ENCODE measurements at regions not wholly inside any gene's neighbourhood (a gene's known extent, or its start where the extent isn't known, plus 50 kb on each side); places are given as distances from the start of the nearest gene placed in this dataset.

DNA sequence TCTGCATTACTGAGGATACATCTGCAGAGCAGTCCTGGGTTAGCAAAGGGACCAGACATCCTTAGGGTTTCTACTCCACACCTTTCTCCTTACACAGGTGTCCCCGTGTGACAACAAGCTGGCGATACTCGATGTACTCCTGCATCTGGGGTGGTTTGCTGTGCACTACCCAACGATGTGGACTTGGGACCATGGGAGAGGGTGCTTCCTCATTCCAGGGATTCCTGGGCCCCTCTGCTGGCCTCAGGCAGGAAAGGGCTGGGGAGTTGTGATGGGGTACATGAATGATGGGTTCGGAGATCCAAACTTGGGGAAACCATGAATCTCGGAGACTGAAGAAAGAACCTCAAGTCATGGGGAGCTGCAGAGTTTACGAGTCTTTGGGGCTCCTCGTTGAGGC lies 179.6 kb upstream of the GALNT17 start:
- TF ChIP-seq EZH2 (IDR thresholded peaks at IDR 0.05) (no peak), POLR2AphosphoS5 (IDR thresholded peaks at IDR 0.05; ENCODE audit: borderline replicate concordance, low read depth, low read length) (no peak), FOXP2 (optimal IDR thresholded peaks at IDR 0.05; ENCODE audit: control extremely low read depth, extremely low read length, insufficient read depth) (no peak)

Data from SK-N-MC (cell line).